HCT116 (cell line): ENCODE measurements at regions not wholly inside any gene's neighbourhood (a gene's known extent, or its start where the extent isn't known, plus 50 kb on each side); places are given as distances from the start of the nearest gene placed in this dataset.

Source experiments
- ATAC-seq: fragments of 200-7000 bp; cut with Tn5 transposase; 2 replicates; pipeline ENCODE4 v1.9.1; 2020; ENCODE audit warnings: mild to moderate bottlenecking, moderate library complexity
- BruUV-seq: library from RNA; stranded (reverse); fragments of 400-500 nt; replicated peaks from 2 replicates; lab custom pipeline; 2021; lab: Mats Ljungman, UMichigan
- CTCF ChIA-PET: fragments of 300-600 bp; sonication (Branson Sonifier 250); formaldehyde crosslinking; loops from one replicate; lab custom pipeline; 2021; ENCODE audit warnings: antibody characterized with exemption; lab: Charles Lee
- POLR2A ChIA-PET: fragments of 300-600, 350-600 bp; sonication (Branson Sonifier 250); formaldehyde crosslinking; loops from one replicate; lab custom pipeline; 2021; ENCODE audit warnings: antibody characterized with exemption; lab: Charles Lee
- RAD21 ChIA-PET, 2 experiments: fragments of 300-600 bp; sonication (Branson Sonifier 250); formaldehyde crosslinking; loops; one replicate each; lab custom pipeline; 2023; ENCODE audit warnings: low total read pairs in 2 of 2; ENCODE audit not compliant: uncharacterized antibody in 2 of 2, unreplicated experiment in 2 of 2, low non-redundant PET in 1 of 2; lab: Charles Lee
- DNase-seq: peaks from one replicate; pipeline ENCODE4 v3.0.0-alpha.2; 2010; ENCODE audit warnings: low read depth, low spot score
- H2AFZ ChIP-seq: fragments of 200-600 bp; shearing (Covaris generic), sonication (generic); 2 replicates; pipeline ENCODE4 v1.6.1; 2017; ENCODE audit warnings: low read depth, mixed run types, mixed read lengths, antibody characterized with exemption, low read length; ENCODE audit not compliant: poor library complexity, severe bottlenecking
- H3K27ac ChIP-seq: 2 replicates; pipeline ENCODE4 v1.5.1; 2012; ENCODE audit warnings: low read depth, low read length
- H3K27me3 ChIP-seq: fragments of 200-600 bp; sonication (generic); 2 replicates; pipeline ENCODE4 v1.6.1; 2016; ENCODE audit warnings: mixed run types, low read length, mixed read lengths; ENCODE audit not compliant: insufficient read depth
- H3K36me3 ChIP-seq, 2 experiments: fragments of 200-500 bp in 1 of 2; fragments of 200-600 bp in 1 of 2; sonication (Bioruptor generic) in 1 of 2; sonication (generic) in 1 of 2; 2 replicates each; pipeline versions ENCODE4 v1.5.1 to v1.6.1; 2014 to 2016; ENCODE audit warnings: low read length in 2 of 2, inconsistent platforms in 1 of 2, mixed read lengths in 1 of 2, mixed run types in 1 of 2; ENCODE audit not compliant: insufficient read depth in 2 of 2, control insufficient read depth in 1 of 2
- H3K4me1 ChIP-seq, 2 experiments: fragments of 200-600 bp in 1 of 2; sonication (generic) in 1 of 2; 2 replicates each; pipeline versions ENCODE4 v1.5.1 to v1.6.1; 2012 to 2017; ENCODE audit warnings: low read length in 2 of 2, inconsistent platforms in 1 of 2, mild to moderate bottlenecking in 1 of 2, mixed read lengths in 1 of 2, mixed run types in 1 of 2, moderate library complexity in 1 of 2; ENCODE audit not compliant: insufficient read depth in 2 of 2, control insufficient read depth in 1 of 2
- H3K4me2 ChIP-seq: fragments of 200-600 bp; sonication (generic); 2 replicates; pipeline ENCODE4 v1.6.1; 2017; ENCODE audit warnings: mixed run types, low read length, mixed read lengths
- H3K4me3 ChIP-seq, 2 experiments: fragments of 200-600 bp in 1 of 2; sonication (generic) in 1 of 2; replicated peaks in 1 of 2; 2 replicates each; pipeline ENCODE4 v1.5.1; 2011 to 2016; ENCODE audit warnings: low read length in 2 of 2, control low read depth in 1 of 2, low read depth in 1 of 2, mild to moderate bottlenecking in 1 of 2, mixed read lengths in 1 of 2, mixed run types in 1 of 2
- H3K79me2 ChIP-seq: fragments of 200-600 bp; sonication (generic); 2 replicates; pipeline ENCODE4 v1.6.1; 2017; ENCODE audit warnings: mild to moderate bottlenecking, mixed run types, low read length, moderate library complexity, mixed read lengths; ENCODE audit not compliant: insufficient read depth
- H3K9ac ChIP-seq: fragments of 200-600 bp; sonication (generic); 2 replicates; pipeline ENCODE4 v1.6.1; 2016; ENCODE audit warnings: low read length, mixed read lengths
- H3K9me2 ChIP-seq: fragments of 200-600 bp; sonication (generic), shearing (Covaris generic); 2 replicates; pipeline ENCODE4 v1.6.1; 2017; ENCODE audit warnings: mixed run types, mild to moderate bottlenecking, moderate library complexity; ENCODE audit not compliant: insufficient read depth
- H3K9me3 ChIP-seq, 2 experiments: fragments of 200-500 bp in 1 of 2; fragments of 200-600 bp in 1 of 2; sonication (Bioruptor generic) in 1 of 2; sonication (generic) in 1 of 2; 2 replicates each; pipeline ENCODE4 v1.6.1; 2014 to 2017; ENCODE audit warnings: low read length in 2 of 2, mixed read lengths in 2 of 2, inconsistent platforms in 1 of 2, low read depth in 1 of 2, mild to moderate bottlenecking in 1 of 2, mixed run types in 1 of 2, moderate library complexity in 1 of 2; ENCODE audit not compliant: control insufficient read depth in 1 of 2, insufficient read depth in 1 of 2
- H4K20me1 ChIP-seq: fragments of 200-600 bp; sonication (generic), shearing (Covaris generic); 2 replicates; pipeline ENCODE4 v1.6.1; 2017; ENCODE audit warnings: mixed run types, mild to moderate bottlenecking, moderate library complexity; ENCODE audit not compliant: insufficient read depth
- CBX3 ChIP-seq: IDR thresholded peaks from 2 replicates; pipeline ENCODE4 v1.6.1; 2012; ENCODE audit warnings: low read depth
- CEBPB ChIP-seq: IDR thresholded peaks from 2 replicates; pipeline ENCODE4 v1.6.1; 2012; ENCODE audit warnings: low read depth
- EGR1 ChIP-seq: IDR thresholded peaks from 2 replicates; pipeline ENCODE4 v1.6.1; 2012; ENCODE audit warnings: low read depth
- EZH2phosphoT487 ChIP-seq: fragments of 200-600 bp; IDR thresholded peaks from 2 replicates; pipeline ENCODE4 v1.6.1; 2018; ENCODE audit warnings: antibody characterized with exemption, borderline replicate concordance
- JUND ChIP-seq: IDR thresholded peaks from 2 replicates; pipeline ENCODE4 v1.6.1; 2012
- POLR2A ChIP-seq: IDR thresholded peaks from 2 replicates; pipeline ENCODE4 v1.7.0; 2011; ENCODE audit warnings: borderline replicate concordance; ENCODE audit not compliant: insufficient read depth, insufficient read length; ENCODE audit errors: extremely low read depth
- SIN3A ChIP-seq: IDR thresholded peaks from 2 replicates; pipeline ENCODE4 v1.6.1; 2012; ENCODE audit warnings: low read depth
- SRF ChIP-seq: IDR thresholded peaks from 2 replicates; pipeline ENCODE4 v1.6.1; 2012; ENCODE audit warnings: low read depth
- TCF7L2 ChIP-seq: IDR thresholded peaks from 2 replicates; pipeline ENCODE4 v1.7.0; 2011; ENCODE audit warnings: borderline replicate concordance, inconsistent platforms; ENCODE audit not compliant: insufficient read depth, insufficient read length; ENCODE audit errors: extremely low read depth
- YY1 ChIP-seq: IDR thresholded peaks from 2 replicates; pipeline ENCODE4 v1.6.1; 2011; ENCODE audit warnings: low read length, low read depth, moderate library complexity, mild to moderate bottlenecking; ENCODE audit not compliant: insufficient replicate concordance; ENCODE audit errors: extremely low read depth
- ZFX ChIP-seq: fragments of 450-650 bp; IDR thresholded peaks from 2 replicates; pipeline ENCODE4 v1.6.1; 2017
- ZNF274 ChIP-seq: fragments of 200-500 bp; sonication (Bioruptor generic); IDR thresholded peaks from 2 replicates; pipeline ENCODE4 v1.6.1; 2014; ENCODE audit warnings: mild to moderate bottlenecking, low read depth, low read length, inconsistent platforms
- intact Hi-C: fragments of 100-400 bp; cut with micrococcal nuclease; formaldehyde crosslinking; loops from 2 replicates; pipeline ENCODE4 v1.10.0; 2022
- TF ChIP-seq, protein P1 (sequence below): IDR thresholded peaks from 2 replicates; pipeline ENCODE4 v1.6.1; 2012
- TF ChIP-seq, protein P2 (sequence below): IDR thresholded peaks from 2 replicates; pipeline ENCODE4 v1.6.1; 2012
- TF ChIP-seq, protein P3 (sequence below): IDR thresholded peaks from 2 replicates; pipeline ENCODE4 v1.6.1; 2011; ENCODE audit warnings: mild to moderate bottlenecking, low read length, moderate library complexity; ENCODE audit not compliant: insufficient replicate concordance; ENCODE audit errors: extremely low read depth

DNA sequence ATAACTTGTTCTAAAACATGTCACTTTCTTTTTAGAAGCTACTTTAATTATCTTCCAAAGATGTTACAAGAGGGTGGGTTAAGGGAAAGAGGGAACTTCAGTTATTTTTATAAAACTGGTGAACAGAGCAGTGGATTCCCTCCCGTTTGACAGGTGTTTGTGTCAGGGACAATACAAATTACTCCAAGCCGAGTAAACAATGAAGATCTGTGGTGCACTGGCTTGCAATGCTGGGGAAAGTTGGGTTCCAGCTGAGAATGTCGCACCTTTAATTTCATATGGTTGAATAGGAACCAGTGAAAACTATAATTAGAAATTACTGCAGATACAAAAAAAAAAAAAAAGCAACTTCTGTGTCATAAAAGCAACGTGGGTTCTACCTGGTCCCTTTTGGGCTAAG, 98.6 kb upstream of the TTC29 start:
- ATAC-seq (no peak), DNase-seq (no peak)
- no peak overlapping the region for H3K9ac ChIP-seq
- no peak overlapping the region for H2AFZ ChIP-seq
- H3K4me3 ChIP-seq, result no peak overlapping the region
- no peak overlapping the region for H3K4me2 ChIP-seq
- no peak for TF ChIP-seq SIN3A
- TF ChIP-seq ZFX, result no peak
- no peak for TF ChIP-seq CBX3
- no peak for TF ChIP-seq EGR1
- TF ChIP-seq, protein P1, sequence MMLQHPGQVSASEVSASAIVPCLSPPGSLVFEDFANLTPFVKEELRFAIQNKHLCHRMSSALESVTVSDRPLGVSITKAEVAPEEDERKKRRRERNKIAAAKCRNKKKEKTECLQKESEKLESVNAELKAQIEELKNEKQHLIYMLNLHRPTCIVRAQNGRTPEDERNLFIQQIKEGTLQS, result no peak
- no peak for TF ChIP-seq JUND
- TF ChIP-seq, protein P2, sequence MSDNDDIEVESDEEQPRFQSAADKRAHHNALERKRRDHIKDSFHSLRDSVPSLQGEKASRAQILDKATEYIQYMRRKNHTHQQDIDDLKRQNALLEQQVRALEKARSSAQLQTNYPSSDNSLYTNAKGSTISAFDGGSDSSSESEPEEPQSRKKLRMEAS, result no peak
- TF ChIP-seq CEBPB, result no peak
- intact Hi-C loops, result no loop called here
- H3K9me3 ChIP-seq, result no peaks in the 10 kb centered on the region
- no peaks in the 10 kb centered on the region for H3K36me3 ChIP-seq
- H4K20me1 ChIP-seq, result no peaks in the 10 kb centered on the region
- RAD21 ChIA-PET, result no interaction called here
- no peaks in the 10 kb centered on the region for H3K4me1 ChIP-seq
- no peaks in the 10 kb centered on the region for H3K9me2 ChIP-seq
- H3K27me3 ChIP-seq, result peaks cover 55% of the 10 kb centered on the region
- H3K79me2 ChIP-seq, result no peaks in the 10 kb centered on the region
- CTCF ChIA-PET, result interaction anchor here (1.2 kb wide), 1 partner anchor 53 kb away, joined by 3 read pairs; no protein-coding TSS in a partner anchor
- POLR2A ChIA-PET, result no interaction called here
- no TSS peak for BruUV-seq
- no peak overlapping the region for H3K27ac ChIP-seq

DNA sequence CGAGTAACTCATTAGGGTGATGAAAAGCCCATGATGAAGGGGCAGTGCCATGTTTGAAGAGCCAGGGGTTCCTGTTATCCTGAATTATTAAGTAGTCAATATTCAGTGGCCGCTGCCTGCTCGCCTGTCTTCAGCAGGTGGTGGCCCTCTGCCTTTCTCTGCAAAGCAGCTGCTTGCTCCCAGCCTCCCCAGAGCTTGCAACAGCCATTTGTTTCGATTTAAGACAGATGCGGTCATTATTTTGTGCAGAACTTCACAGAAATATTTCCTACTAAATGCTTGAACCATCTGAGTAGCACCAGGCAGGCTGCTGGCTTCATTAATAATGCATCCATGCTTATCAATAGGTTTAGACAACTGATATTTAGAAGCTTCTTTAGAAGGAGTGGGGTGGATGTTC, 104.3 kb upstream of the TTC29 start:
- H3K4me2 ChIP-seq, result no peak overlapping the region

More for the DNA sequence above, 104.3 kb upstream of the TTC29 start:
- Histone ChIP-seq H3K9me3 (no peaks in the 10 kb centered on the region), H2AFZ (no peak overlapping the region), H3K9ac (no peak overlapping the region), H3K9me2 (no peaks in the 10 kb centered on the region), H4K20me1 (no peaks in the 10 kb centered on the region), H3K4me3 (no peak overlapping the region), H3K27ac (no peak overlapping the region), H3K79me2 (no peaks in the 10 kb centered on the region), H3K27me3 (peaks cover 9% of the 10 kb centered on the region), H3K4me1 (peaks cover 0 to 5% of the 10 kb centered on the region in 2 experiments; a peak in 1 of 4 replicates), H3K36me3 (no peaks in the 10 kb centered on the region)
- intact Hi-C loops, result no loop called here
- ATAC-seq (no peak), DNase-seq (no peak)
- ChIA-PET POLR2A (no interaction called here), RAD21 (no interaction called here), CTCF (no interaction called here)
- TF ChIP-seq YY1, result no peak
- TF ChIP-seq SRF, result no peak
- no peak for TF ChIP-seq ZFX
- TF ChIP-seq CBX3, result no peak
- TF ChIP-seq EZH2phosphoT487, result no peak
- TF ChIP-seq, protein P2, result no peak
- no peak for TF ChIP-seq TCF7L2
- TF ChIP-seq ZNF274, result no peak
- TF ChIP-seq, protein P3, sequence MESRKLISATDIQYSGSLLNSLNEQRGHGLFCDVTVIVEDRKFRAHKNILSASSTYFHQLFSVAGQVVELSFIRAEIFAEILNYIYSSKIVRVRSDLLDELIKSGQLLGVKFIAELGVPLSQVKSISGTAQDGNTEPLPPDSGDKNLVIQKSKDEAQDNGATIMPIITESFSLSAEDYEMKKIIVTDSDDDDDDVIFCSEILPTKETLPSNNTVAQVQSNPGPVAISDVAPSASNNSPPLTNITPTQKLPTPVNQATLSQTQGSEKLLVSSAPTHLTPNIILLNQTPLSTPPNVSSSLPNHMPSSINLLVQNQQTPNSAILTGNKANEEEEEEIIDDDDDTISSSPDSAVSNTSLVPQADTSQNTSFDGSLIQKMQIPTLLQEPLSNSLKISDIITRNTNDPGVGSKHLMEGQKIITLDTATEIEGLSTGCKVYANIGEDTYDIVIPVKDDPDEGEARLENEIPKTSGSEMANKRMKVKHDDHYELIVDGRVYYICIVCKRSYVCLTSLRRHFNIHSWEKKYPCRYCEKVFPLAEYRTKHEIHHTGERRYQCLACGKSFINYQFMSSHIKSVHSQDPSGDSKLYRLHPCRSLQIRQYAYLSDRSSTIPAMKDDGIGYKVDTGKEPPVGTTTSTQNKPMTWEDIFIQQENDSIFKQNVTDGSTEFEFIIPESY, result no peak
- TF ChIP-seq, protein P1, result no peak
- no peak for TF ChIP-seq CEBPB
- no peak for TF ChIP-seq JUND
- no peak for TF ChIP-seq EGR1
- no peak for TF ChIP-seq POLR2A
- BruUV-seq, result no TSS peak
